A673 (cell line): ENCODE measurements at regions not wholly inside any gene's neighbourhood (a gene's known extent, or its start where the extent isn't known, plus 50 kb on each side); places are given as distances from the start of the nearest gene placed in this dataset.

Experiments
- CTCF ChIP-seq: fragments of 300-800, 200-600 bp; sonication (generic); conservative IDR thresholded peaks from 2 replicates; pipeline ENCODE4 v1.5.1; 2017; ENCODE audit warnings: low read depth, mild to moderate bottlenecking, antibody characterized with exemption, low read length, moderate library complexity, mixed read lengths
- EZH2 ChIP-seq: fragments of 200-600 bp; sonication (generic); IDR thresholded peaks from 2 replicates; pipeline ENCODE4 v1.6.1; 2017; ENCODE audit warnings: borderline replicate concordance, low read depth, mild to moderate bottlenecking, mixed read lengths, antibody characterized with exemption, low read length; ENCODE audit not compliant: poor library complexity, severe bottlenecking

DNA sequence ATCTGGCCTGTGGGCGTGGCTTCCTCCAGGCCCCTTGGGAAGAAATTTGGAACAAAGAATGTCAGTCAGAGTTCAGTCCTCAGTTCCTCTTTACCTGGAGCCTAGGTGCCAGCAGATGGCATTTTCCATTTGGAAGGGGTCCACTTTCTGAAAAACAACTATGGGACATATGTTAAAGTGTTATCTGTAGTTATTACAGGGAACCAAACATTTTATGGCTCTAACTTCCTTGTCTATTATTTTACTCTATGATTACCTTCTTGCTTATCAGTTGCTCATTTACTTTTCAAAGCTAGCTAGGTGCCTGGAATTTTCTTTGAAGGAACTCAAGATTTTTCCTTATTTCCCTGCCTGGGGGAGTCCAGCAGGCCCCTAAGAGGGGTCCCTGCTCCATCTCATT, 159.8 kb upstream of the PUDP start:
- TF ChIP-seq CTCF (no peak), EZH2 (no peak)
